GM12878 (cell line): ENCODE measurements at regions not wholly inside any gene's neighbourhood (a gene's known extent, or its start where the extent isn't known, plus 50 kb on each side); places are given as distances from the start of the nearest gene placed in this dataset.

Experiments
- ATAC-seq: fragments of 200-7000 bp; cut with Tn5 transposase; 3 replicates; pipeline ENCODE4 v1.9.1; 2020; ENCODE audit warnings: mild to moderate bottlenecking, moderate library complexity
- BruUV-seq: library from RNA; stranded (reverse); fragments of 400-500 nt; replicated peaks from 2 replicates; lab custom pipeline; 2021; lab: Mats Ljungman, UMichigan
- CTCF ChIA-PET: fragments of 300-600 bp; sonication (Branson Sonifier 250); formaldehyde crosslinking; extraction: SDS; loops from one replicate; lab custom pipeline; 2021; ENCODE audit warnings: inconsistent platforms; lab: Yijun Ruan, JAX
- POLR2A ChIA-PET: fragments of 350-600 bp; formaldehyde crosslinking; extraction: SDS; loops from one replicate; lab custom pipeline; 2021; ENCODE audit warnings: inconsistent platforms; lab: Charles Lee
- RAD21 ChIA-PET: fragments of 300-600 bp; sonication (Branson Sonifier 250); formaldehyde crosslinking; loops from one replicate; lab custom pipeline; 2023; ENCODE audit warnings: antibody characterized with exemption; ENCODE audit not compliant: unreplicated experiment; lab: Charles Lee
- SMC1A ChIA-PET: fragments of 300-600 bp; sonication (Branson Sonifier 250); formaldehyde crosslinking; loops from one replicate; lab custom pipeline; 2023; ENCODE audit not compliant: unreplicated experiment, uncharacterized antibody; lab: Charles Lee
- DNase-seq: peaks from one replicate; pipeline ENCODE4 v3.0.0-alpha.2; 2011; ENCODE audit warnings: low read depth, low spot score
- FAIRE-seq: peaks from 3 replicates; lab custom pipeline; 2011; peaks lifted over from hg19 to GRCh38; lab: Jason Lieb, UNC
- H2AFZ ChIP-seq: 2 replicates; pipeline ENCODE4 v1.6.0; 2011; ENCODE audit warnings: low read depth, low read length, control low read depth; ENCODE audit not compliant: control insufficient read depth
- H3K27ac ChIP-seq: 2 replicates; pipeline ENCODE4 v1.5.1; 2011; ENCODE audit warnings: control low read depth; ENCODE audit not compliant: control insufficient read depth, insufficient read depth
- H3K27me3 ChIP-seq, 2 experiments: replicated peaks in 1 of 2; 2 replicates each; pipeline versions ENCODE4 v1.6.0 to v1.6.1; 2011; ENCODE audit warnings: low read length in 1 of 2; ENCODE audit not compliant: control insufficient read depth in 2 of 2, insufficient read depth in 2 of 2
- H3K36me3 ChIP-seq, 2 experiments: 2 replicates each; pipeline ENCODE4 v1.5.1; 2011; ENCODE audit warnings: low read length in 1 of 2; ENCODE audit not compliant: control insufficient read depth in 2 of 2, insufficient read depth in 2 of 2
- H3K4me1 ChIP-seq: 2 replicates; pipeline ENCODE4 v1.6.1; 2011; ENCODE audit warnings: mild to moderate bottlenecking, low read length, moderate library complexity, mixed read lengths; ENCODE audit not compliant: control insufficient read depth, insufficient read depth
- H3K4me2 ChIP-seq: 2 replicates; pipeline ENCODE4 v1.6.0; 2011; ENCODE audit warnings: control low read depth; ENCODE audit not compliant: control insufficient read depth, insufficient read depth
- H3K4me3 ChIP-seq: fragments of 200-600 bp; sonication (generic); 2 replicates; pipeline ENCODE4 v1.5.1; 2016
- H3K79me2 ChIP-seq: 2 replicates; pipeline ENCODE4 v1.6.0; 2011; ENCODE audit warnings: low read length; ENCODE audit not compliant: control insufficient read depth, insufficient read depth
- H3K9ac ChIP-seq: 2 replicates; pipeline ENCODE4 v1.8.0; 2011; ENCODE audit warnings: low read length, control low read depth, mixed read lengths; ENCODE audit not compliant: control insufficient read depth, insufficient read depth
- H3K9me3 ChIP-seq: replicated peaks from 3 replicates; pipeline ENCODE4 v1.5.1; 2011; ENCODE audit warnings: mild to moderate bottlenecking, low read length; ENCODE audit not compliant: control insufficient read depth, insufficient read depth
- H4K20me1 ChIP-seq: 2 replicates; pipeline ENCODE4 v1.6.0; 2011; ENCODE audit not compliant: control insufficient read depth, insufficient read depth
- BRCA1 ChIP-seq: IDR thresholded peaks from 2 replicates; pipeline ENCODE4 v1.6.1; 2011; ENCODE audit warnings: low read depth, low read length, improper control_type of control experiment
- HSF1 ChIP-seq: fragments of 150-350 bp; IDR thresholded peaks from 2 replicates; pipeline ENCODE4 v1.6.1; 2014; ENCODE audit warnings: mild to moderate bottlenecking, low read depth, low read length
- LARP7 ChIP-seq: fragments of 450-650 bp; IDR thresholded peaks from 2 replicates; pipeline ENCODE4 v1.6.1; 2017; ENCODE audit warnings: mild to moderate bottlenecking
- MTA2 ChIP-seq: fragments of 450-650 bp; IDR thresholded peaks from 2 replicates; pipeline ENCODE4 v1.6.1; 2016; ENCODE audit warnings: low read depth, mild to moderate bottlenecking, moderate library complexity
- NFXL1 ChIP-seq: fragments of 450-650 bp; IDR thresholded peaks from 2 replicates; pipeline ENCODE4 v1.6.1; 2017; ENCODE audit warnings: antibody characterized with exemption, mild to moderate bottlenecking, borderline replicate concordance
- NR2C2 ChIP-seq: IDR thresholded peaks from 2 replicates; pipeline ENCODE4 v1.6.1; 2011; ENCODE audit warnings: borderline replicate concordance, low read depth; ENCODE audit not compliant: control insufficient read depth, insufficient read length
- PRDM15 ChIP-seq: fragments of 450-650 bp; formaldehyde crosslinking; IDR thresholded peaks from 2 replicates; pipeline ENCODE4 v1.4.0; 2020; ENCODE audit warnings: mild to moderate bottlenecking, moderate library complexity
- RAD21 ChIP-seq: IDR thresholded peaks from 2 replicates; pipeline ENCODE4 v1.6.1; 2011; ENCODE audit warnings: mild to moderate bottlenecking, low read depth, low read length, moderate library complexity; ENCODE audit not compliant: insufficient read depth
- REST ChIP-seq: IDR thresholded peaks from 2 replicates; pipeline ENCODE4 v1.6.1; 2012; ENCODE audit warnings: mild to moderate bottlenecking, low read depth, low read length
- SIX5 ChIP-seq: IDR thresholded peaks from 2 replicates; pipeline ENCODE4 v1.6.1; 2011; ENCODE audit warnings: mild to moderate bottlenecking, low read depth, low read length, moderate library complexity; ENCODE audit not compliant: severe bottlenecking
- YBX1 ChIP-seq: fragments of 450-650 bp; IDR thresholded peaks from 2 replicates; pipeline ENCODE4 v1.6.1; 2016; ENCODE audit warnings: antibody characterized with exemption
- ZBTB33 ChIP-seq: fragments of 450-650 bp; IDR thresholded peaks from 2 replicates; pipeline ENCODE4 v1.6.1; 2017; ENCODE audit warnings: mild to moderate bottlenecking
- ZNF622 ChIP-seq: fragments of 450-650 bp; IDR thresholded peaks from 2 replicates; pipeline ENCODE4 v1.6.1; 2017; ENCODE audit warnings: mild to moderate bottlenecking, inconsistent platforms
- WGBS: methylation state at CpG from one replicate; pipeline ENCODE4 v1.1.6; 2016; ENCODE audit warnings: low lambda C conversion rate; ENCODE audit not compliant: insufficient replicate concordance, insufficient coverage; ENCODE audit errors: missing lambda C conversion rate; 5-methylcytosine and 5-hydroxymethylcytosine counted together
- in situ Hi-C: fragments of 300-500 bp; cut with MboI; formaldehyde crosslinking; loops from 9 replicates; pipeline ENCODE4 v1.14.3; 2018; ENCODE audit warnings: mixed read lengths
- intact Hi-C: fragments of 100-400 bp; cut with micrococcal nuclease; formaldehyde crosslinking; loops from one replicate; pipeline ENCODE4 v1.14.2; 2022; ENCODE audit not compliant: unreplicated experiment

GRCh38 chr12:30473274-30473673 is 222.4 kb downstream of the IPO8 start (continued):
- TF ChIP-seq ZNF622, result no peak
- no peak for TF ChIP-seq LARP7
- TF ChIP-seq, all 136 proteins: peak for 0

GRCh38 chr12:30466093-30466585 is 229.5 kb downstream of the IPO8 start:
- ChIA-PET SMC1A (no interaction called here), POLR2A (no interaction called here), RAD21 (no interaction called here), CTCF (no interaction called here)
- H3K9me3 ChIP-seq, result no peaks in the 10 kb centered on the region
- no peaks in the 10 kb centered on the region for H3K36me3 ChIP-seq
- H3K27me3 ChIP-seq, result no peaks in the 10 kb centered on the region
- no peaks in the 10 kb centered on the region for H3K4me1 ChIP-seq
- DNase-seq, result no peak
- no TSS peak for BruUV-seq
- H3K79me2 ChIP-seq, result no peaks in the 10 kb centered on the region
- intact Hi-C loops, result no loop called here
- FAIRE-seq, result no peak
- no peak overlapping the region for H2AFZ ChIP-seq
- H3K4me3 ChIP-seq, result no peak overlapping the region
- in situ Hi-C loops, result no loop called here
- H3K27ac ChIP-seq, result no peak overlapping the region
- ATAC-seq, result no peak
- H3K9ac ChIP-seq, result no peak overlapping the region
- H4K20me1 ChIP-seq, result no peaks in the 10 kb centered on the region
- no peak overlapping the region for H3K4me2 ChIP-seq
- 36% methylated on average over 4 of the region's 4 CpGs for WGBS
- TF ChIP-seq NR2C2, result no peak
- TF ChIP-seq PRDM15 (CRISPR knock-in tag), result no peak
- no peak for TF ChIP-seq SIX5
- TF ChIP-seq REST, result no peak
- TF ChIP-seq BRCA1, result no peak
- TF ChIP-seq YBX1, result no peak
- no peak for TF ChIP-seq NFXL1
- no peak for TF ChIP-seq HSF1
- no peak for TF ChIP-seq ZBTB33
- no peak for TF ChIP-seq RAD21
- TF ChIP-seq MTA2, result no peak
